Hepatocyte (in vitro differentiated cells): ENCODE measurements at regions not wholly inside any gene's neighbourhood (a gene's known extent, or its start where the extent isn't known, plus 50 kb on each side); places are given as distances from the start of the nearest gene placed in this dataset.

Experiments
- EZH2 ChIP-seq: fragments of 200-600 bp; sonication (generic); IDR thresholded peaks from 2 replicates; pipeline ENCODE4 v1.6.1; 2016; ENCODE audit warnings: antibody characterized with exemption, mild to moderate bottlenecking, borderline replicate concordance
- EZH2phosphoT487 ChIP-seq: fragments of 200-600 bp; sonication (generic); IDR thresholded peaks from one replicate; pipeline ENCODE4 v1.6.1; 2018; ENCODE audit warnings: antibody characterized with exemption, mild to moderate bottlenecking, low read depth, moderate library complexity; ENCODE audit not compliant: unreplicated experiment, severe bottlenecking
- TF ChIP-seq, protein P1 (sequence below): fragments of 200-600 bp; sonication (generic); IDR thresholded peaks from 2 replicates; pipeline ENCODE4 v1.5.1; 2016; ENCODE audit warnings: antibody characterized with exemption, mild to moderate bottlenecking; ENCODE audit not compliant: poor library complexity

DNA sequence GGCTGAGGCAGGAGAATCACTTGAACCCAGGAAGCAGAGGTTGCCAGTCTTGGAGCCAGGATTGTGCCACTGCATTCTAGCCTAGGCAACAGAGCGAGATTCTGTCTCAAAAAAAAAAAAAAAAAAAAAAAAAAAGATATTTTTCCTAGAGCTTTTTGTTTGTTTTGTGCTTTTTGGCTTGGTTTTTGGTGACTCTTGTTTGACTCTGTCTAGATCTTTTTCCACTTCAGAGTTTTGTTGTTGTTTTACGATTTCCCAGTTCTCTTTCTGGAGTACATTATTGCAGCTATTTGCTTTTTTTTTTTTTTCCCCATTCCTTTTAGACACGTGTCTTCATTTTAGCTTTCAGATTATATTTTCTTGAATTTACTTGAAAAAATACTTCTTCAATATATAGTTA lies 67.0 kb upstream of the AKAP12 start:
- TF ChIP-seq, protein P1, sequence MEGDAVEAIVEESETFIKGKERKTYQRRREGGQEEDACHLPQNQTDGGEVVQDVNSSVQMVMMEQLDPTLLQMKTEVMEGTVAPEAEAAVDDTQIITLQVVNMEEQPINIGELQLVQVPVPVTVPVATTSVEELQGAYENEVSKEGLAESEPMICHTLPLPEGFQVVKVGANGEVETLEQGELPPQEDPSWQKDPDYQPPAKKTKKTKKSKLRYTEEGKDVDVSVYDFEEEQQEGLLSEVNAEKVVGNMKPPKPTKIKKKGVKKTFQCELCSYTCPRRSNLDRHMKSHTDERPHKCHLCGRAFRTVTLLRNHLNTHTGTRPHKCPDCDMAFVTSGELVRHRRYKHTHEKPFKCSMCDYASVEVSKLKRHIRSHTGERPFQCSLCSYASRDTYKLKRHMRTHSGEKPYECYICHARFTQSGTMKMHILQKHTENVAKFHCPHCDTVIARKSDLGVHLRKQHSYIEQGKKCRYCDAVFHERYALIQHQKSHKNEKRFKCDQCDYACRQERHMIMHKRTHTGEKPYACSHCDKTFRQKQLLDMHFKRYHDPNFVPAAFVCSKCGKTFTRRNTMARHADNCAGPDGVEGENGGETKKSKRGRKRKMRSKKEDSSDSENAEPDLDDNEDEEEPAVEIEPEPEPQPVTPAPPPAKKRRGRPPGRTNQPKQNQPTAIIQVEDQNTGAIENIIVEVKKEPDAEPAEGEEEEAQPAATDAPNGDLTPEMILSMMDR = no peak
- no peak for TF ChIP-seq EZH2phosphoT487
- no peak for TF ChIP-seq EZH2
